GM12892 (cell line): ENCODE measurements at regions not wholly inside any gene's neighbourhood (a gene's known extent, or its start where the extent isn't known, plus 50 kb on each side); places are given as distances from the start of the nearest gene placed in this dataset.

Experiments used
- POLR2AphosphoS5 ChIP-seq: IDR thresholded peaks from 2 replicates; pipeline ENCODE4 v1.6.1; 2011; ENCODE audit warnings: low read depth, low read length, control low read depth
- TAF1 ChIP-seq: IDR thresholded peaks from 2 replicates; pipeline ENCODE4 v1.6.1; 2011; ENCODE audit warnings: low read depth, mild to moderate bottlenecking, control low read depth, low read length, borderline replicate concordance

DNA sequence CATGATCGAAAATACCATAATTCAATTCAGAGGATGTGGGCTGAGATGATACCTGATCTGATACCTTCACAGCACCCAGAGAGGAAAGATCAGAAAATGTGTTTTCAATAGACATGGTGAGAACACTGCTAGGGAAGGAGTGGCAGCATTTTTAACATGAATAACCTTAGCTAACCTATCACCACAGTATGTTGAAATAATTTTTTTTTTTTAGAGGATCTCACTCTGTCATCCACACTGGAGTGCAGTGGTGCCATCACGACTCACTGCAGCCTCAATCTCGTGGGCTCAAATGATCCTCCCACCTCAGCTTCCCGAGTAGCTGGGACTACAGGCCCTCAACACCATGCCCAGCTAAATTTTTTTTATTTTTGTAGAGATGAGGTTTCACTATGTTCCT lies 90.5 kb upstream of the RAPGEF2 start:
- TF ChIP-seq POLR2AphosphoS5, result no peak
- TF ChIP-seq TAF1, result no peak
